Head of caudate nucleus (tissue), 42 donors: ENCODE measurements at regions not wholly inside any gene's neighbourhood (a gene's known extent, or its start where the extent isn't known, plus 50 kb on each side); places are given as distances from the start of the nearest gene placed in this dataset.

Source experiments
- DNase-seq, 42 donors: peaks; one replicate each; pipeline versions ENCODE4 v3.0.0 to v3.0.0-alpha.2; 2020 to 2021; ENCODE audit warnings: mixed read lengths in 7 of 42
- intact Hi-C: fragments of 100-400 bp; cut with DNase I; formaldehyde crosslinking; loops from one replicate; pipeline ENCODE4 v1.15.0; 2022

- intact Hi-C loops: no loop called here
- peak in 1 of 42 donors; percentile 7 for DNase-seq
Measured at GRCh38 chr12:33323823-33324222, 115.8 kb downstream of the SYT10 start.

- intact Hi-C loops: no loop called here
- DNase-seq: no peak
Measured at GRCh38 chr12:33322519-33322918, 117.1 kb downstream of the SYT10 start.

- DNase-seq: no peak
- intact Hi-C loops: no loop called here
Measured at GRCh38 chr12:33317746-33318145, 121.9 kb downstream of the SYT10 start.

- no peak for DNase-seq
- intact Hi-C loops: no loop called here
Measured at GRCh38 chr12:33314223-33314622, 125.4 kb downstream of the SYT10 start.

- intact Hi-C loops: no loop called here
- no peak for DNase-seq
Measured at GRCh38 chr12:33313476-33313875, 126.1 kb downstream of the SYT10 start.

GRCh38 chr12:33310471-33310870, 129.1 kb downstream of the SYT10 start:
- no peak for DNase-seq

GRCh38 chr12:33304176-33304575, 135.4 kb downstream of the SYT10 start:
- intact Hi-C loops: no loop called here
- DNase-seq: no peak

More at GRCh38 chr12:33310471-33310870, 129.1 kb downstream of the SYT10 start:
- intact Hi-C loops: no loop called here

- intact Hi-C loops: no loop called here
Measured at GRCh38 chr12:33296529-33296928, 143.1 kb downstream of the SYT10 start.

GRCh38 chr12:33290703-33291102, 148.9 kb downstream of the SYT10 start:
- DNase-seq: no peak
- intact Hi-C loops: no loop called here

More at GRCh38 chr12:33296529-33296928, 143.1 kb downstream of the SYT10 start:
- no peak for DNase-seq

- intact Hi-C loops: no loop called here
- no peak for DNase-seq
Measured at GRCh38 chr12:33283054-33283453, 156.6 kb downstream of the SYT10 start.

- intact Hi-C loops: no loop called here
- DNase-seq: no peak
Measured at GRCh38 chr12:33277376-33277775, 162.2 kb downstream of the SYT10 start.

- DNase-seq: no peak
- intact Hi-C loops: no loop called here
Measured at GRCh38 chr12:33267641-33268040, 172.0 kb downstream of the SYT10 start.

GRCh38 chr12:33265900-33266299, 173.7 kb downstream of the SYT10 start:
- intact Hi-C loops: no loop called here

GRCh38 chr12:33265033-33265731, 174.4 kb downstream of the SYT10 start:
- intact Hi-C loops: no loop called here
- peak in 3 of 42 donors; percentile 4 to 11 (median 7) for DNase-seq

More at GRCh38 chr12:33265900-33266299, 173.7 kb downstream of the SYT10 start:
- DNase-seq: no peak

- intact Hi-C loops: no loop called here
- DNase-seq: no peak
Measured at GRCh38 chr12:33253178-33253577, 186.4 kb downstream of the SYT10 start.

GRCh38 chr12:33251548-33251947, 188.1 kb downstream of the SYT10 start:
- intact Hi-C loops: no loop called here
- no peak for DNase-seq

GRCh38 chr12:33248364-33248763, 191.3 kb downstream of the SYT10 start:
- intact Hi-C loops: no loop called here
- DNase-seq: no peak

- DNase-seq: no peak
- intact Hi-C loops: no loop called here
Measured at GRCh38 chr12:33247625-33248024, 192.0 kb downstream of the SYT10 start.

GRCh38 chr12:33245434-33245833, 194.2 kb downstream of the SYT10 start:
- no peak for DNase-seq
- intact Hi-C loops: no loop called here

- no peak for DNase-seq
- intact Hi-C loops: no loop called here
Measured at GRCh38 chr12:33226671-33227070, 212.9 kb downstream of the SYT10 start.

- DNase-seq: no peak
- intact Hi-C loops: no loop called here
Measured at GRCh38 chr12:33223956-33224355, 215.7 kb downstream of the SYT10 start.
